Chondrocyte (in vitro differentiated cells): ENCODE measurements at regions not wholly inside any gene's neighbourhood (a gene's known extent, or its start where the extent isn't known, plus 50 kb on each side); places are given as distances from the start of the nearest gene placed in this dataset.

Experiments used
- DNase-seq: peaks from one replicate; pipeline ENCODE4 v3.0.0; 2021; ENCODE audit warnings: mixed read lengths, low spot score
- H3K27ac Mint-ChIP-seq: one replicate; pipeline ENCODE4 v1.8.0; 2021; ENCODE audit warnings: mild to moderate bottlenecking, moderate library complexity, mixed read lengths; ENCODE audit not compliant: unreplicated experiment
- H3K27me3 Mint-ChIP-seq: 2 replicates; pipeline ENCODE4 v1.8.0; 2021; ENCODE audit warnings: low read depth, mixed read lengths
- H3K36me3 Mint-ChIP-seq: 2 replicates; pipeline ENCODE4 v1.8.0; 2021; ENCODE audit warnings: low read depth, mixed read lengths
- H3K4me1 Mint-ChIP-seq: 2 replicates; pipeline ENCODE4 v1.8.0; 2021; ENCODE audit warnings: low read depth, mild to moderate bottlenecking, mixed read lengths
- H3K4me3 Mint-ChIP-seq: one replicate; pipeline ENCODE4 v1.8.0; 2021; ENCODE audit warnings: mild to moderate bottlenecking, moderate library complexity, mixed read lengths; ENCODE audit not compliant: unreplicated experiment
- H3K9me3 Mint-ChIP-seq: 2 replicates; pipeline ENCODE4 v1.8.0; 2021; ENCODE audit warnings: low read depth, mixed read lengths
- TF ChIP-seq, protein P1 (sequence below): fragments of 200-600 bp; sonication (generic); IDR thresholded peaks from 2 replicates; pipeline ENCODE4 v1.5.0; 2021; ENCODE audit warnings: antibody characterized with exemption, mild to moderate bottlenecking, moderate library complexity

DNA sequence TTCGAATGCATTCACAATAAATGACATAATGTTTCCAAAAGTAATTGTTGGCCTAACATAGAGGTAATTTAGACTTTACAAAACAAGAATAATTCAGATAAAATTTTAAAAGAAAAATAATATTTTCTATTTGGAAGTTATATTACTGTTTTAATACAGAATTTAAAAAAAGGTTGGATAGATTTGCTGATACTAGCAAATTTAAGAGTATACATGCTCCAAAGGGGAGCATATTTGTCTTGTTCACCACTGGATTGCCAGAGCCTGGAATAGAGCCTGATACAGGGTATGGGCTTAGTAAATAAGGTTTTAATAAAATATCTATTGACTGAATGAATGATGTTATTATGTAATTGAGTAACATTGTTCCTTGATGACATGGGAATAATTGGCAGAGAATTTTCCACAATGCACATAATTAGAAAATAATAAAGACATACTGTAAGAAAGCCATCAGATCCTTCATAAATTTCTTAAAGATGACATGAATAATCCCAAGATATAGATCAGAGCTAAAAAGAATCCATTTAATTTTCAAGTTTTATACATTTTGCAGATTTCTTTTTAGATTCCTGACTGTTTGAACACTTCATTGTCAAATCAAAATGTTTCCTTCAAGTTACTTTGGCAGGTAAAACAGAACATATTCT, 305.3 kb downstream of the SLC6A15 start:
- Mint-ChIP-seq H3K4me1 (no peaks in the 10 kb centered on the region), H3K4me3 (no peak overlapping the region), H3K27ac (no peak overlapping the region), H3K36me3 (no peaks in the 10 kb centered on the region), H3K27me3 (no peaks in the 10 kb centered on the region), H3K9me3 (no peaks in the 10 kb centered on the region)
- no peak for DNase-seq
- TF ChIP-seq, protein P1, sequence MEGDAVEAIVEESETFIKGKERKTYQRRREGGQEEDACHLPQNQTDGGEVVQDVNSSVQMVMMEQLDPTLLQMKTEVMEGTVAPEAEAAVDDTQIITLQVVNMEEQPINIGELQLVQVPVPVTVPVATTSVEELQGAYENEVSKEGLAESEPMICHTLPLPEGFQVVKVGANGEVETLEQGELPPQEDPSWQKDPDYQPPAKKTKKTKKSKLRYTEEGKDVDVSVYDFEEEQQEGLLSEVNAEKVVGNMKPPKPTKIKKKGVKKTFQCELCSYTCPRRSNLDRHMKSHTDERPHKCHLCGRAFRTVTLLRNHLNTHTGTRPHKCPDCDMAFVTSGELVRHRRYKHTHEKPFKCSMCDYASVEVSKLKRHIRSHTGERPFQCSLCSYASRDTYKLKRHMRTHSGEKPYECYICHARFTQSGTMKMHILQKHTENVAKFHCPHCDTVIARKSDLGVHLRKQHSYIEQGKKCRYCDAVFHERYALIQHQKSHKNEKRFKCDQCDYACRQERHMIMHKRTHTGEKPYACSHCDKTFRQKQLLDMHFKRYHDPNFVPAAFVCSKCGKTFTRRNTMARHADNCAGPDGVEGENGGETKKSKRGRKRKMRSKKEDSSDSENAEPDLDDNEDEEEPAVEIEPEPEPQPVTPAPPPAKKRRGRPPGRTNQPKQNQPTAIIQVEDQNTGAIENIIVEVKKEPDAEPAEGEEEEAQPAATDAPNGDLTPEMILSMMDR, result no peak

DNA sequence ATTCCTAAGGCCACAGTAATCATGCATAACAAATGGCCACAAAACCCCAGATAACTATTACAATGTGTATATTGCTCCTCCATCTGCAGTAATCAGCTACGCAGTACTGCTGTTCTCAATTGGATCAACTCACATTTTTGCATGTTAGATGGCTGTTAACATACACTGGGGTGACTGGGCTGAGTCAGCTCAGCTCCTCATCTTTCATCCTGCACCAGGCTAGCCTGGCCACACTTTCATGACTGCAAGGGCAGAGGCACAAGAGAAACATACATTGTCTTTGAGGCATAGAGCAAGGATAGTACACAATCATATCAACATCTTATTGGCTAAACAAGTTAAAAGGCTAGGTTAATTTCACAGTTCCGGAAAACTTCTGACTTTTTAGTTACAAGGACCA, 306.6 kb downstream of the SLC6A15 start:
- Mint-ChIP-seq H3K27me3 (no peaks in the 10 kb centered on the region), H3K4me1 (no peaks in the 10 kb centered on the region), H3K27ac (no peak overlapping the region), H3K4me3 (no peak overlapping the region), H3K36me3 (no peaks in the 10 kb centered on the region), H3K9me3 (no peaks in the 10 kb centered on the region)
- DNase-seq, result no peak
- TF ChIP-seq, protein P1, result no peak

DNA sequence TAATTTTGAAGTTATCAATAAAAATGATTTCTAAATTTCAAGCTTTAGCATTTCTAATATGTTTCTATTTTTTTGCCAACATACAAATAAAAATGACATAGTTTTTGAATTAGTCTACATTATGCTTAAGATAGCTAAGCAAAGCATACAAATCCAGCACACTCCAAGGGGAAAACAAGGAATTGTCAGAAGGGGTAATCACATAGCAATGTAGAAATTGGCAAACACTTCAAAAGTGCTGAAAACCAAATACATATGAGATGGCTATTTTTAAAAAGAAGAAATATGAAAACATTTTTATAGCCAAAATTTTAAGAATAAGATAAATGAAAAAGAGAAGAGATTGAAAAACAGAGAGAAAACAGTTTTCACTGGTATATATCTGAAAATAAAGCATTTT, 308.0 kb downstream of the SLC6A15 start:
- Mint-ChIP-seq H3K27ac (no peak overlapping the region), H3K9me3 (no peaks in the 10 kb centered on the region), H3K27me3 (no peaks in the 10 kb centered on the region), H3K36me3 (no peaks in the 10 kb centered on the region), H3K4me3 (no peak overlapping the region), H3K4me1 (no peaks in the 10 kb centered on the region)
- TF ChIP-seq, protein P1, result no peak
- no peak for DNase-seq

DNA sequence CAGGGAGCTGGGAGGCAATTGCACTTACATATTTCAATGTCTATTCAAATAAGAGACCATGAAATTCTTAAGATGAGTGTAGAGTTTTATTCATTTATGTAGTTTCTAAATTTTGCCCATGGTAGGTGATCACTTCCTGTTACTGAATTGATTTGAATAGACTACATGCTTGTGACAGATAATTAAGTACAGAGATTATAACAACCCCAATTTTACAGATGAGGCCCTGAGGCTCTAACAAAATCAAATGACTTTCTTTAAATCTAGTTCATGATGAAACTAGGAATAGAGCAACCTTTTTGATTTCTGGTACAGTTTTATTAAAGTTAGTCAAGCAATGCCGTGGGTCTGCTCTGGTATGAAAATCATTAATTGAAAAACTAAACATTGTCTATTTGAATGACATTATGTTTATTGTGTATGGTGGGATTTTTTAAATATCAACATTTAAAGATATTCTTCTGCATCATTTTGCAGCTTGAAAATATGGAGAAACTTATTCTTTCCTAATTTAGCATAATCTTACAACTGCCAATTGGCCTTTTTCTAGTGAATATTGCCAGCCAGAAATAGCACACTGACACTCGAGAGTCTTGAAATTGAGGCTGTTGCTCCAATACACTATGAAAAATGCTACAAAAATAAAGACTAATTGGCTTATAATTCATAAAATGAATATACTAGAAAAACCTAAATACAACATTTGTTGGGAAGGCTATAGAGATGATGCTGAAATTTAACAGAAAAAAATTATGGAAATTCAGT, 308.9 kb downstream of the SLC6A15 start:
- no peak overlapping the region for H3K27ac Mint-ChIP-seq
- TF ChIP-seq, protein P1, result no peak
- no peak for DNase-seq
- H3K27me3 Mint-ChIP-seq, result no peaks in the 10 kb centered on the region
- H3K36me3 Mint-ChIP-seq, result no peaks in the 10 kb centered on the region
- no peaks in the 10 kb centered on the region for H3K4me1 Mint-ChIP-seq
- H3K4me3 Mint-ChIP-seq, result no peak overlapping the region
- H3K9me3 Mint-ChIP-seq, result no peaks in the 10 kb centered on the region

DNA sequence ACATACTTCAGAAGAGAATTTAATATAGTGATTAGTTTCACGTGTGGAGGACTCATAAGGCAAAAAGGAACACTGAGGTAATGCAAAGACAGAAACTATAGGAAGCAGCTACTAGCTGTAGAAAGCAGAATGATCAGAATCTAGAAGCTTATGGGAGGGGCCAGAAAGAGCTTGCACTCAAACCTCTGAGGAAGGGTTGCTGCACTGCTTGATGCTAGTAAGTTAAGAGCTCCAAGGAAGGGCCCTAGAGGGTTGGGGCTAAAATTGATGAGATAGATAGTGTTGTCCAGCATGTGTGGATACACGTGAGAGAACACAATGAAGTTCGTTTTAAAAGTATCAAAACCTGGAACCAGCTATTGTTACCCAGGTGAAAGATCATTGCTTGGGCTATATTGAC, 311.1 kb downstream of the SLC6A15 start:
- Mint-ChIP-seq H3K36me3 (no peaks in the 10 kb centered on the region), H3K4me1 (no peaks in the 10 kb centered on the region), H3K27ac (no peak overlapping the region), H3K4me3 (no peak overlapping the region), H3K9me3 (no peaks in the 10 kb centered on the region), H3K27me3 (no peaks in the 10 kb centered on the region)
- TF ChIP-seq, protein P1, result no peak
- no peak for DNase-seq
